Mesothelial cell of epicardium (in vitro differentiated cells): ENCODE measurements at regions not wholly inside any gene's neighbourhood (a gene's known extent, or its start where the extent isn't known, plus 50 kb on each side); places are given as distances from the start of the nearest gene placed in this dataset.

Experiments used
- DNase-seq, 2 experiments: peaks; one replicate each; pipeline ENCODE4 v3.0.0; 2021; ENCODE audit warnings: low spot score in 2 of 2; ENCODE audit not compliant: unreplicated experiment in 2 of 2
- H3K27ac Mint-ChIP-seq: 2 replicates; pipeline ENCODE4 v1.8.0; 2021; ENCODE audit warnings: mixed read lengths
- H3K27me3 Mint-ChIP-seq: 2 replicates; pipeline ENCODE4 v1.8.0; 2021; ENCODE audit warnings: low read depth, mixed read lengths
- H3K36me3 Mint-ChIP-seq: 2 replicates; pipeline ENCODE4 v1.8.0; 2021; ENCODE audit warnings: mixed read lengths
- H3K4me1 Mint-ChIP-seq: 2 replicates; pipeline ENCODE4 v1.8.0; 2021; ENCODE audit warnings: mixed read lengths
- H3K4me3 Mint-ChIP-seq: 2 replicates; pipeline ENCODE4 v1.8.0; 2021; ENCODE audit warnings: mild to moderate bottlenecking, moderate library complexity, mixed read lengths
- H3K9me3 Mint-ChIP-seq: 2 replicates; pipeline ENCODE4 v1.8.0; 2021; ENCODE audit warnings: mixed read lengths
- TF ChIP-seq, protein P1 (sequence below): fragments of 200-600 bp; sonication (generic); IDR thresholded peaks from one replicate; pipeline ENCODE4 v1.5.0; 2021; ENCODE audit warnings: antibody characterized with exemption; ENCODE audit not compliant: unreplicated experiment

DNA sequence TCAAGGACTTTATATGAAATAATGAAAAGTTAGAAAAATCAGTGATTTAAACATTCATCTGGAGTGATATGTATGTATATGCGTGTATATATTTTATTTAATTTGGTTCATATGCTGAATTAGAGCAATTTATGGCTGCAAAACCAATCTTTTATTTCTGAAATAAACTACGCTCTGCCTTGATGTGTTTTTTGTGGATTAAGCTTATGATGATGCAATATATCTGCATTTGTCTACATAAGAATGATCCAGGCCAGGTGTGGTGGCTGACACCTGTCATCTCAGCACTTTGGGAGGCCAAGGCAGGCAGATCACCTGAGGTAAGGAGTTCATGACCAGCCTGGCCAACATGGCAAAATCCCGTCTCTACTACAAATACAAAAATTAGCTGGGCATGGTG is 1842.3 kb upstream of the CDH6 start:
- peaks cover 15% of the 10 kb centered on the region for H3K9me3 Mint-ChIP-seq
- DNase-seq, result no peak
- H3K27ac Mint-ChIP-seq, result no peak overlapping the region
- H3K27me3 Mint-ChIP-seq, result no peaks in the 10 kb centered on the region
- H3K4me1 Mint-ChIP-seq, result no peaks in the 10 kb centered on the region
- H3K4me3 Mint-ChIP-seq, result no peak overlapping the region
- TF ChIP-seq, protein P1, sequence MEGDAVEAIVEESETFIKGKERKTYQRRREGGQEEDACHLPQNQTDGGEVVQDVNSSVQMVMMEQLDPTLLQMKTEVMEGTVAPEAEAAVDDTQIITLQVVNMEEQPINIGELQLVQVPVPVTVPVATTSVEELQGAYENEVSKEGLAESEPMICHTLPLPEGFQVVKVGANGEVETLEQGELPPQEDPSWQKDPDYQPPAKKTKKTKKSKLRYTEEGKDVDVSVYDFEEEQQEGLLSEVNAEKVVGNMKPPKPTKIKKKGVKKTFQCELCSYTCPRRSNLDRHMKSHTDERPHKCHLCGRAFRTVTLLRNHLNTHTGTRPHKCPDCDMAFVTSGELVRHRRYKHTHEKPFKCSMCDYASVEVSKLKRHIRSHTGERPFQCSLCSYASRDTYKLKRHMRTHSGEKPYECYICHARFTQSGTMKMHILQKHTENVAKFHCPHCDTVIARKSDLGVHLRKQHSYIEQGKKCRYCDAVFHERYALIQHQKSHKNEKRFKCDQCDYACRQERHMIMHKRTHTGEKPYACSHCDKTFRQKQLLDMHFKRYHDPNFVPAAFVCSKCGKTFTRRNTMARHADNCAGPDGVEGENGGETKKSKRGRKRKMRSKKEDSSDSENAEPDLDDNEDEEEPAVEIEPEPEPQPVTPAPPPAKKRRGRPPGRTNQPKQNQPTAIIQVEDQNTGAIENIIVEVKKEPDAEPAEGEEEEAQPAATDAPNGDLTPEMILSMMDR, result no peak
- no peaks in the 10 kb centered on the region for H3K36me3 Mint-ChIP-seq

DNA sequence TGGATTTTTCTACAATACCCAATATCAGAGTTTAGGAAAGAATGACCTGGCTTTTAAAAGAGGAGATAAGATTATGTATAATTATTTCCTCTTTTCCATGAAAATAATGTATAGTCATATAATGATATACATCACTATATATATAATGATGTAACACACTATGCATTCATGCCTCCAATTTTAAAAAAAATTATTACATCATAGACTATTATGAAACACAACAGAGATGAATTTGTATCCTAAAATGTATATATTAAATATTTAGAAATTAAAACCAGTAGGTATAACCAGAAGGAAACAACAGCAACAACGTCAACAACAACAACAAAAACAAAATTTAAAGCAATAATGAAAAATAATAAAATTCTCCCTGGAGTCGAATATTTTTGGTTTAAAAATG is 1856.5 kb upstream of the CDH6 start:
- no peaks in the 10 kb centered on the region for H3K27me3 Mint-ChIP-seq
- H3K9me3 Mint-ChIP-seq, result peaks cover 19% of the 10 kb centered on the region
- no peaks in the 10 kb centered on the region for H3K4me1 Mint-ChIP-seq
- no peak overlapping the region for H3K4me3 Mint-ChIP-seq
- no peaks in the 10 kb centered on the region for H3K36me3 Mint-ChIP-seq
- H3K27ac Mint-ChIP-seq, result no peak overlapping the region
- TF ChIP-seq, protein P1, result no peak
- DNase-seq, result no peak

DNA sequence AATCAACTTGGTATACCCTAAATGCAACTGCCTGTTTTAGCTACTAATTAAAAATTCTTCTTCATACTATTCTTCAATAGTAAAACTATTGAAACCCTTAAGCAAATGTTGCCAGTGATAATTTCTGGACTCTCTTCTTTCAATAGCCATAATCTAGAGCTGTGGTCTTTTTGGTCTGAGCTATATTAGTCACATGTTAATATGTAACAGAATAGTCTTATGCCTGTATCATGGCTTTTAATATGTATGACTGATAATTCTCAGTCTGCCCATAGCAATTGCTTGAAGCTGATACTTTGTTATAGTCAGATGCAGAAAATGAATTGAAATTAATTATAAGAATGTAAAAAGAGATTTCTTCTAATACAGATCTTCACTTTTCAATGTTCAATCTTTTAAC is 1871.9 kb upstream of the CDH6 start:
- no peaks in the 10 kb centered on the region for H3K9me3 Mint-ChIP-seq
- TF ChIP-seq, protein P1, result no peak
- H3K4me3 Mint-ChIP-seq, result no peak overlapping the region
- no peaks in the 10 kb centered on the region for H3K36me3 Mint-ChIP-seq
- H3K27me3 Mint-ChIP-seq, result no peaks in the 10 kb centered on the region
- H3K27ac Mint-ChIP-seq, result no peak overlapping the region
- no peaks in the 10 kb centered on the region for H3K4me1 Mint-ChIP-seq
- no peak for DNase-seq

DNA sequence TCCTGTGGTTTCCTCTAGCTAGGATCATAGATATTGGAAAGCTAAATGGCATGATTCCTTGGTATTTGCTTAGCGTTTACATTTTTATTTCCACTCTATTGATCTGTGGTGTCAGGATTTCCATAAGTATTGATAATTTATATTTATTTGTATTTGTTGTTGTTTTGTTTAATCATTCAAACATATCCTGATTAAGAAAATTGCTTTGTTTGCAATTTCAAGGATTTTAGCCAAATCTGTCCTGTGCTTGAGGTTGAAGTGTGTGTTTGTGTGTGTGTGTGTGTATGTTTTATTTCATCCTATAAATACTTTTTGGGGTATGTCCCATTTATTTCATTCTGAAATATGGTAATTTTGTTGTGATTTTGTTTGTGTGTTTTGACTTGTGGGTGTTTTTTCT is 1884.1 kb upstream of the CDH6 start:
- no peak overlapping the region for H3K4me3 Mint-ChIP-seq
- TF ChIP-seq, protein P1, result no peak
- H3K9me3 Mint-ChIP-seq, result no peaks in the 10 kb centered on the region

DNA sequence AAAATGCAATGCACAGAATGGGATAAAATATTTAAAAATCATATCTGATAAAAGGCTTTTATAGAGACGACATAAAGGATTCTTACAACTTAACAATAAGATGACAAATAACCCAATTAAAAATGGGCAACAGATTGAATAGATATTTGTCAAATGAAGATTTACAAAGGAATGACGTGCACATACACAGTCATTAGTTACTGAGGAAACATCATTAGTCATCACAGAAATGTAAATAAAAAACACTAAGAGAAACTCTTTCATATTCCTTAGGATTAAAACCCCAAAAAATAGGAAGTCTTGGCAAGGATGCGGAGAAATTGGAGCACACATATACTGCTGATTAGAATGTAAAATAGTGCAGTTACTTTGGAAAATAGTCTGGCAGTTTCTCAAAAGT is 1886.0 kb upstream of the CDH6 start:
- Mint-ChIP-seq H3K36me3 (no peaks in the 10 kb centered on the region), H3K9me3 (no peaks in the 10 kb centered on the region), H3K27me3 (no peaks in the 10 kb centered on the region), H3K4me3 (no peak overlapping the region), H3K4me1 (no peaks in the 10 kb centered on the region), H3K27ac (no peak overlapping the region)
- no peak for DNase-seq
- TF ChIP-seq, protein P1, result no peak

More for the DNA sequence above, 1884.1 kb upstream of the CDH6 start:
- H3K27me3 Mint-ChIP-seq, result no peaks in the 10 kb centered on the region
- DNase-seq, result no peak
- no peaks in the 10 kb centered on the region for H3K4me1 Mint-ChIP-seq
- no peaks in the 10 kb centered on the region for H3K36me3 Mint-ChIP-seq
- H3K27ac Mint-ChIP-seq, result no peak overlapping the region

DNA sequence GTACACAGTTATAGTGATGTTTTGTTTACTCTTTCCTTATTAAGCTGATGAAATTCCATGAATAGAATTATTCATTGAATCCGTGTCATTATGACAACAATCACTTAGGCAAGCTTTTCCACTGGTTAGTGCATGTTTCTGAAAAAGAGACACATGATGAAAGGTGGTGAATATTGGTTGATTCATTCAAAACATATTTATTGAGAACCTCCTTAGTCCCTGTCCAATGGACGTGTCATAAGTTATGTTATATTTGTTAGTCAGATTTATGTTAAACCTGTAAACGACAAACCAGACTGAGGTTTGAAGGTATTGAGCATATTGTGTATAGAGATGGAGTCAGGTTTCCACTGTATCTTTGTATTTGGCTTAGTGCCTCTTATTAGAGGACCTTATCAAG is 1888.9 kb upstream of the CDH6 start:
- no peak for DNase-seq
- peaks cover 6% of the 10 kb centered on the region for H3K9me3 Mint-ChIP-seq
- no peaks in the 10 kb centered on the region for H3K36me3 Mint-ChIP-seq
- H3K4me1 Mint-ChIP-seq, result no peaks in the 10 kb centered on the region
- TF ChIP-seq, protein P1, result no peak
- no peak overlapping the region for H3K27ac Mint-ChIP-seq
- H3K27me3 Mint-ChIP-seq, result no peaks in the 10 kb centered on the region
- H3K4me3 Mint-ChIP-seq, result no peak overlapping the region
